SK-N-MC (cell line): ENCODE measurements at regions not wholly inside any gene's neighbourhood (a gene's known extent, or its start where the extent isn't known, plus 50 kb on each side); places are given as distances from the start of the nearest gene placed in this dataset.

Source experiments
- DNase-seq: peaks from one replicate; pipeline ENCODE4 v3.0.0-alpha.2; 2011; ENCODE audit warnings: low read depth, low spot score
- H3K27ac ChIP-seq: fragments of 200-600 bp; sonication (generic); 2 replicates; pipeline ENCODE4 v1.5.1; 2016; ENCODE audit warnings: mixed run types
- H3K36me3 ChIP-seq: fragments of 200-600 bp; sonication (generic); 2 replicates; pipeline ENCODE4 v1.6.1; 2017; ENCODE audit warnings: antibody characterized with exemption, low read length, mixed read lengths; ENCODE audit not compliant: insufficient read depth
- H3K4me3 ChIP-seq: fragments of 200-600 bp; sonication (generic); 2 replicates; pipeline ENCODE4 v1.5.1; 2016
- H3K9ac ChIP-seq: fragments of 200-600 bp; sonication (generic); 2 replicates; pipeline ENCODE4 v1.8.0; 2017; ENCODE audit warnings: mixed run types, mixed read lengths; ENCODE audit not compliant: insufficient read length
- H3K9me3 ChIP-seq: fragments of 200-600 bp; sonication (generic); 2 replicates; pipeline ENCODE4 v1.6.1; 2017; ENCODE audit warnings: low read depth, mild to moderate bottlenecking, antibody characterized with exemption, low read length, moderate library complexity, mixed read lengths
- EZH2 ChIP-seq: fragments of 200-600 bp; sonication (generic); IDR thresholded peaks from one replicate; pipeline ENCODE4 v1.6.1; 2017; ENCODE audit warnings: antibody characterized with exemption
- FOXP2 ChIP-seq: optimal IDR thresholded peaks from 2 replicates; pipeline ENCODE3; 2011; ENCODE audit warnings: mild to moderate bottlenecking, moderate library complexity; ENCODE audit not compliant: insufficient read depth; ENCODE audit errors: extremely low read length, control extremely low read depth
- POLR2AphosphoS5 ChIP-seq: IDR thresholded peaks from 2 replicates; pipeline ENCODE4 v1.6.1; 2012; ENCODE audit warnings: mild to moderate bottlenecking, low read depth, low read length, borderline replicate concordance

DNA sequence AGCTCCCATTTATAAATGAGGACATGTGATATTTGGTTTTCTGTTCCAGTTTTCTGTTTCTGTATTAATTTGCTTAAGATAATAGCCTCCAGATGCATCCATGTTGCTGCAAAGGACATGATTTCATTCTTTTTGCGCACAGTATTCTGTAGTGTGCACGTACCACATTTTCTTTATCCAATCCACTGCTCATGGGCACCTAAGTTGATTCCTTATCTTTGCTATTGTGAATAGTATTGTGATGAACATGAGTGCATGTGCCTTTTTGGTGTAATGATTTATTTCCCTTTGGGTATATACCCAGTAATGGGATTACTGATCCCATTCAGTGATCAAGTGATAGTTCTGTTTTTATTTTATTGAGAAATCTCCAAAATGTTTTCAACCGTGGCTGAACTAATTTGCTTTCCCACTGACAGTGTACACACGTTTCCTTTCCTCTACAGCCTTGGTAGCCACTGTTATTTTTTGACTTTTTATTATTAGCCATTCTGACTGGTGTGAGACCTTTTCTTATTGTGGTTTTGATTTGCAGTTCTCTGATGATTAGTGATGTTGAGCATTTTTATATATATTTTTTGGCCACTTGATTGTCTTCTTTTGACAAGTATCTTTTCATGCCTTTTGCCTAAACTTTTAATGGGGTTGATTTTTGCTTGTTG is 226.0 kb upstream of the ANO3 start:
- H3K9ac ChIP-seq, result no peak overlapping the region
- H3K36me3 ChIP-seq, result no peaks in the 10 kb centered on the region
- no peak overlapping the region for H3K4me3 ChIP-seq
- H3K9me3 ChIP-seq, result no peaks in the 10 kb centered on the region
- TF ChIP-seq FOXP2 (no peak), EZH2 (no peak), POLR2AphosphoS5 (no peak)
- no peak for DNase-seq
- H3K27ac ChIP-seq, result no peak overlapping the region

GRCh38 chr11:26106726-26107125 is 225.2 kb upstream of the ANO3 start:
- no peak for DNase-seq
- no peaks in the 10 kb centered on the region for H3K36me3 ChIP-seq
- no peak overlapping the region for H3K27ac ChIP-seq
- H3K9ac ChIP-seq, result no peak overlapping the region
- H3K4me3 ChIP-seq, result no peak overlapping the region
- TF ChIP-seq EZH2 (no peak), FOXP2 (no peak), POLR2AphosphoS5 (no peak)
- H3K9me3 ChIP-seq, result no peaks in the 10 kb centered on the region

DNA sequence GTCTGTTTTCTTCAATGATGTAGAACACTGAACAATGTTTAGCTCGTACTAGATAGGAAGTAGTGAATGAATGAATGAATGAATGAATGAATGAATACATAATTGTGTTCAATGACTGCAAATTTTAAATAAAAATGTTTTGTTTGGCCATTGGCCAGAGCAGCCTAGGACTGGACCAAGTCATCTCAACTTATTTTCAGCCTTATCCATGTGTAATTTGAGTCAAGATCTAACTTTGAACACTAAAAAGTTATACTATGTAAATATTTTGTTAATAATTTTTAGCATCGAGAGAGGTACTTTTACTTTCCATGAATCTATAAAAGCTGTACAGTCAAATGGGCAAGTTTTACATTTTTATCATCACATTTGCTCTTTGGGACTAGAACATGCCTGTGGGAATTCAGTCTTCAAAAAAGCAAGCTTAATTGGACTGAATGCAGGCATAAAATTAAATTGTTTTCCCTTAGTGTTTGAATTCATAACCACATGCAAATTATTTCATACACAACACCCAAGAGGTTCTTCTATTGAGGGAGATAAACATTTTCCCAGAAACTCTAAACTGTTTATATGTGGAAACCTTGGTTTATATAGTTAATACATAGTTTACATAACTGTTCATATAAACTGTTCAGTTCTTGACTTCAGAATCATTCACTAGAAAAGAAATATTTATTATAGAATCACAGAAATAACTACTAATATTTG is 222.1 kb upstream of the ANO3 start:
- no peaks in the 10 kb centered on the region for H3K36me3 ChIP-seq
- TF ChIP-seq FOXP2 (no peak), EZH2 (no peak), POLR2AphosphoS5 (no peak)
- no peak for DNase-seq
- H3K9me3 ChIP-seq, result no peaks in the 10 kb centered on the region
- H3K4me3 ChIP-seq, result no peak overlapping the region
- no peak overlapping the region for H3K27ac ChIP-seq
- no peak overlapping the region for H3K9ac ChIP-seq

DNA sequence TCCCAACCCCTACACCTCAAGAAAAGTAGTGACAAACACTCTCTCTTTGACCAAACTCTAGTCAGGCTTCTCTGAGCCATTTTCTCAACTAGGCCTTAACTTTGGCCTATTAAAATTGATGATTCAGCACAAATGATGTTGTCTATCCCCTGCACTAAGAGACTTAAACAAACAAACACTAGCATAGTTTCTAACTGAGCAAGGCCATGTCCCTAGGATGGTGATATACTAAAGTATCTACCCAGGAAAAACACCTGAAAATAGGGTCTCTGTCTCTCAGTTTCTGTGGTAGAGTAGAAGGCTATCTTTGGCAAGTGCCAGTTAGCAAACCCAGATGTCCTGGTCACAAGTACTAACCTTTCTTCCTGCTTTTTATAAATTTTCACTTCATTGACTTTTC is 219.7 kb upstream of the ANO3 start:
- TF ChIP-seq POLR2AphosphoS5, result no peak
- no peak for TF ChIP-seq FOXP2
- TF ChIP-seq EZH2, result no peak
- no peak overlapping the region for H3K27ac ChIP-seq
- no peak overlapping the region for H3K9ac ChIP-seq
- H3K36me3 ChIP-seq, result no peaks in the 10 kb centered on the region
- no peaks in the 10 kb centered on the region for H3K9me3 ChIP-seq
- no peak for DNase-seq
- H3K4me3 ChIP-seq, result no peak overlapping the region

- Histone ChIP-seq H3K9ac (no peak overlapping the region), H3K36me3 (no peaks in the 10 kb centered on the region), H3K4me3 (no peak overlapping the region), H3K9me3 (no peaks in the 10 kb centered on the region), H3K27ac (no peak overlapping the region)
- TF ChIP-seq POLR2AphosphoS5 (no peak), EZH2 (no peak)
- DNase-seq, result no peak
Measured at GRCh38 chr11:26121466-26121865, 210.5 kb upstream of the ANO3 start.

- Histone ChIP-seq H3K4me3 (no peak overlapping the region), H3K36me3 (no peaks in the 10 kb centered on the region), H3K27ac (no peak overlapping the region), H3K9ac (no peak overlapping the region), H3K9me3 (no peaks in the 10 kb centered on the region)
- no peak for DNase-seq
- TF ChIP-seq EZH2, result no peak
- no peak for TF ChIP-seq POLR2AphosphoS5
- no peak for TF ChIP-seq FOXP2
Measured at GRCh38 chr11:26126741-26127140, 205.2 kb upstream of the ANO3 start.

- H3K4me3 ChIP-seq, result no peak overlapping the region
- no peak for DNase-seq
- TF ChIP-seq EZH2 (no peak), FOXP2 (no peak), POLR2AphosphoS5 (no peak)
- H3K9ac ChIP-seq, result no peak overlapping the region
- H3K9me3 ChIP-seq, result no peaks in the 10 kb centered on the region
- no peaks in the 10 kb centered on the region for H3K36me3 ChIP-seq
- no peak overlapping the region for H3K27ac ChIP-seq
Measured at GRCh38 chr11:26127336-26127735, 204.6 kb upstream of the ANO3 start.

- Histone ChIP-seq H3K4me3 (no peak overlapping the region), H3K9ac (no peak overlapping the region), H3K9me3 (no peaks in the 10 kb centered on the region), H3K36me3 (no peaks in the 10 kb centered on the region), H3K27ac (no peak overlapping the region)
- DNase-seq, result no peak
- TF ChIP-seq FOXP2 (no peak), EZH2 (no peak), POLR2AphosphoS5 (no peak)
Measured at GRCh38 chr11:26131406-26131805, 200.5 kb upstream of the ANO3 start.
